COLO668 (cell line): ENCODE measurements at regions not wholly inside any gene's neighbourhood (a gene's known extent, or its start where the extent isn't known, plus 50 kb on each side); places are given as distances from the start of the nearest gene placed in this dataset.

ENCODE experiments used
- DNase-seq: peaks from one replicate; lab custom pipeline; 2025; ENCODE audit not compliant: unreplicated experiment; lab: John Stamatoyannopoulos, UW

DNA sequence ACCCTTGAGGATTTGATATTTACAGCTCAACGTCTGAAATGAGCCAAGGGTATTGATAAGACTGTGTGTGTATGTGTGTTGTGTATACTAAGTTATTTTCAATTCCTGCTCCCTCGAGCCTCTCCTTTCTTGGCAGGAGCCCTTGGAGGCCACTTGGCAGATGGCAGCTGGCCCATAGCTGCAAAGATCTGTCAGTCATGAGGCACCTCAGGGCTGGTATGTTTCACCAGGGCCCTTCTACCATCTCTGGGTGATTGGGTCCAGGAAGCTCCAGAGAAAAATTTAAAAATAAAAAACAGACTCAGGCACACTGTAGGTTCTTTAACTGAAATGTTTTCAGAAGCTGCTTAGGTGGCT is 355.7 kb downstream of the HAPSTR1 start:
- no peak for DNase-seq

DNA sequence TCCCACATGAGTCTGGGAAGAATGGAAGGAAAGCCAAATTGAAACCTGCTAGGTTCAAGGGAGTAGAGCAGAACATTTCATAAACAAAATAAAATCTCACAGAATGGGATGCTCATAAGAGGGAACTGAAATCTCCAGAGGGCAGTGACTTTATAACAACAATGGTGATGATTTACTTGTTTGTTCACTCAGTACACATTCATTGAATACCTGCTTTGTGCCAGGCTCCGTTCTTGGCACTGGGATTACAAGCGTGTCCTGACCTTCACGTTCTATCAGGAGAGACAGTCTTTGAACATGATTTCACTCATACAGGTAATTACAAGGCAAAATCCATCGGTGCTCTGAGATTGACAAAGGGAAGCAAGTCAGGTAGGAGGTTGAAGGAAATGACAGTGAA is 356.3 kb downstream of the HAPSTR1 start:
- no peak for DNase-seq

DNA sequence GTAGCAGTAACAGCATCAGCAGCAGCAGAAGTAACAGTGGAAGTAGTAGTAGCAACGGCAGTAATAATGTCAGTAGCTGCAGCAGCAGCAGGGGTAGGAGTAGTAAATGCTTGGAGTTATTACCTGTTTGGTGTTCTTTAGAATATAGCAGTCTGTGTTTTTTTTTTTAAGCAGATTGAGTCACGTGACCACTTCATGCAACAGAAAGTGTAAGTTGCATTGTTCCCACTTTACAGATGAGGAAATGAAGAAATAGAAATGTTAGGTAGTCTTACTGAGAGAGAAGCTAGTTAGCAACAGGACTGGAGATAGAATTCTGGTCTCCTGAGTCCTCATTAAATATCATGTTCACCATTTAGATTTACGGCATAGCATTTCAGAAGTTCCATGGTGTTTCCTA is 358.2 kb downstream of the HAPSTR1 start:
- no peak for DNase-seq

DNA sequence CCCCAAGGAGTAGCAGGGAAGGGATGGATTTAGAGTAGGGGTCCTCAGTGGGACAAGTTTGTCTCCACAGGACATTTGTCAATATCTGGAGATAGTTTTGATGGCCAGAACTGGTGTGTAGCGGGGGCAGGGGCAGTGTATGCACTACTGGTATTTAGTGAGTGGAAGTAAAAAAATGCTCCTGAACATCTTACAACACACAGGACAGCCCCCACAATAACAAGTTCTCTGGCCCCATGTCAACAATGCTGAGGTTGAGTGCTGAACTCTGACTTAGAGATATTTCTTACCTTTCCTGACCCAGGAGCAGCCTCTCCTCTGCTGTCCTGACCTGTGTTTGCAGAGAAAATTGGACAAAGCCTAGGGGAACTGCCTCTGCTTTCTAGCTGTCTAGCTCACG is 365.8 kb downstream of the HAPSTR1 start:
- no peak for DNase-seq

DNA sequence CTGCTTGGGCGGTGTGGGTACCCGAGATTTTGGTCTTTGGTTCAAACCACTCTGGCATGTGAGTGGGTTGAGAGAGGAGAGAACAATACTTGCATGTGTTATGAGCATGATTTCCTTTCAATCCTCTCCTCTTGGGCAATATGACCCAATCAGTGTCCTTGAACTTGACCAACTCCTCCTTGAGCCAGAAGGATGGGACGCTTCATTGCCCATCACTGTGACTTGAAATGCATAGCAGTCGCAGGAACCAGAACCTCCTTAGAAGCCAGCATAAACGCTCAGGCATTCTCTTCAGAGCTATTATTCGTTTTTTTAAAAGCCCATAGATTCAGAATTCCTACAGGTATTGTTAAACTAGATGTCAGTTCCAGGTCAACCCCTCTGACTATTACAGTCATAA is 367.4 kb downstream of the HAPSTR1 start:
- no peak for DNase-seq

DNA sequence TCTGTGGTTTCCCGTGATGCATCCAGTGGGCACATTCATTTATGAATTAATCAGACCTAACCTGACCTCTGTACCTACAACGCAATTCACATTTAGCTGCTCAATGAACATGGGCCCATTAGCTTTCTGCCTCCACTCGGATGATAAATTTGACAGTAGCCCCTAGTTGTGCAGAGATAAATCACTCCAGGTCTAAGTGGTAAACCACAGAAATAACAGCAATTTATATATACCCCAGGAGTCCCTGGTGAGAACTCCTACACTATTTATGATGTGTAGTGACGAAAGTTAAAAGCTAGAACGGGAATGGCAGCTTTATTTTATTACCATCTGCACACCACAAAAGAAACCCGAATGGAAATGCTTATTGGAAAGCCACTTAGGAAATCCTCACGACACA is 371.5 kb downstream of the HAPSTR1 start:
- DNase-seq, result no peak

DNA sequence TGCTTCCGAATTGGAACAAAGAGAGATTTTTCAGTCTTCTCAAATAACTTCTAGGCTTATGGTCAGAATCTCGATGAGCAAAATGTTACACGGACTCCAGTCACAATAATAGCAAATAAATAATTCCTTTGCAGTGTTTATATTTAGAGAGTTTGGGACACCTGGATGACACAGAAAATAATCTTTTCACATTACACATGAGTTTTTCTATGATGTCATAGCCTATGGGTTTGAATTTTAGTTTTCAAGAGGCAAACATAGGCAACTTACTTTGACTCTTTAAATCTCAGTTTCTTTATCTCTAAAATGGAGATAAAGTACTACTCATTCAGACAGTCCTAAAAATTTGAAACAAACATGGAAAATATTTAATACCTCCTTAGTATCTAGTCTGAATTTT is 372.0 kb downstream of the HAPSTR1 start:
- no peak for DNase-seq

DNA sequence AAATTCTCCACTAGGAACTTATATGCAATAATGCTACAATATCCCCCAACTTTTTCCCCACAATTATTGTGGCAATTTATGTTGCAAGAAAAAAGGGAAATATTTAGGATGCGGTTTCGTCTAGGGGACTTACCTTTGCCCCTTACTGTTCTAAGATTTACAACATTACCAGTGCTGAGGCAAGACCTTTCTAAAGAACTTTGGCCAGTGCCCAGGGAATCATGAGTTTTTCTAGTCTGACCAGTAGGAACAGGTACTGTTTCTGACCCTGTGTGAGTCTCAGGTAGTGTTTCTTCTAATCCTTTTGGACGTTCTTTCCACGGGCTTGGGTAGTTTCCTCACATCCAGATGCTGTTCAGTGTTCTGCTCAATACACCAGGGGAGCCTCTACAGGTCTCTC is 373.7 kb downstream of the HAPSTR1 start:
- no peak for DNase-seq

DNA sequence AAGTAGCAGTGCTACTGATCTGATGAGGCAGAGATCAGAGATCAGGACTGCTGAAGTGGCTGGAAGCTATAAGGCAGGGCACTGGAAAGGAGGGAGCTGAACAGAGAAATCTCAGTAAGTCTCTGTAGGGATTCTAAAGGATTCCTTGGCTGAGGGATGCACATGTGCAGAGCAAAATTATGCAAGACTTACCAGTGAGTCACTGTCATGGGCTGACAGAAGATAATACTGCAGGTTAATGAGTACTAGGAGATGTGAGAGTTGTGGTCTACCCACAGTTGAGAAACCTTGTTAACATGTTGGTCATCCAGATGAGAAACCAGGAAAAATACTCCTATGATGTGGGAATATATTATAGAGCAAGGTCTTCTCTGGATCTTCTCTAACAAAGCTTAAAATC is 378.1 kb downstream of the HAPSTR1 start:
- DNase-seq, result no peak

DNA sequence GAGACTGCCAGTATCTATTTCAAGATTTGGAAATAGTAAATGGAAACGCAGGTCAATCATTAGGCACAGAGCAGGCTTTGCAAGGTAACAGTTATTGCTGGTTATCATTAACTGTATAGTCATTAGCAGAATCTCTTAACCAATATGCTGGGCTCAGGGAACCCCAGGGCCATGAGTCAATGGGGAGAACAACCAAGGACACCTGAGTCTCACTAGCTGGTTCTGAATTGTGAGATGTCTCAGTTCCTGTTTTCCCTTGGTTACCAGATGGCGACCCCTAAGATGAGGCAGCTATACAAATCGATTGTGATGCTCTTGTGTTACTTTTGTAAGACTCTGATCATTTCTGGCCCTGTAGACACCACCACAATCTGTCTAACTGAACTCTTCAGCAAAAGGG is 385.3 kb downstream of the HAPSTR1 start:
- DNase-seq, result no peak

DNA sequence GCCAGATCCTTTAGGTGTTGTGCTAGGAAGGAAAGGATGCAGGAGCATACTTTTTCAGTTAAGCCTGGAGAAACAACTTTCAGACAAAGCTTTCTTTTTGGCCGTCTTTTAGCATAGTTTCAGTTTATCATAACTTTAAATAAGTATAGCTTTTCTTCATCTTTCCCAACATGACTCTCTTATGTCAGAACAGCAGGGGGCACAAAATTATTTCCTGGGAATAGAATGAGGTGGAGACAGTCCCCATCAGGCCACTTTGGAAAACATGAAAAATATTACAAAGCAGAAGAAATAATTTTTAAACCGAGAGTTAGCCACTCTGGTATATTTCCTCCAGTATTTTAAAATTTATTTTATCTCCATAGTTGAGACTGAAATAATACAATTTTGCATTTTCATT is 387.6 kb downstream of the HAPSTR1 start:
- DNase-seq, result no peak

DNA sequence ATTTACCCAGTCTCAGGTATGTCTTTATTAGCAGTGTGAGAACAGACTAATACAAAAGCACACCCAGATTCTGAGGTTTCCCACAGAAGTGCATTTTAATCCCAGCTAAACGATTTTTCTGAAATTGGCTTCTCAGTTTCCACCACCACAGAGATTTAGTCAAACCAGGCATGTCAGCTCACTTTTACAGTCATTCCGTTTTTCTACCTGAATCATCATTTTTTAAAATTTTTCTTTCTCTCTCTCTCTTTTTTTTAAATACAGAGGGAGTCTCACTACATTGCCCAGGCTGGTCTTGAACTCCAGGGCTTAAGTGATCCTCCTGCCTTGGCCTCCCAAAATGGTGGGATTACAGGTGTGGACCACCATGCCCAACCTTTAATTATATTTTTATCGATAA is 389.1 kb downstream of the HAPSTR1 start:
- DNase-seq, result no peak

DNA sequence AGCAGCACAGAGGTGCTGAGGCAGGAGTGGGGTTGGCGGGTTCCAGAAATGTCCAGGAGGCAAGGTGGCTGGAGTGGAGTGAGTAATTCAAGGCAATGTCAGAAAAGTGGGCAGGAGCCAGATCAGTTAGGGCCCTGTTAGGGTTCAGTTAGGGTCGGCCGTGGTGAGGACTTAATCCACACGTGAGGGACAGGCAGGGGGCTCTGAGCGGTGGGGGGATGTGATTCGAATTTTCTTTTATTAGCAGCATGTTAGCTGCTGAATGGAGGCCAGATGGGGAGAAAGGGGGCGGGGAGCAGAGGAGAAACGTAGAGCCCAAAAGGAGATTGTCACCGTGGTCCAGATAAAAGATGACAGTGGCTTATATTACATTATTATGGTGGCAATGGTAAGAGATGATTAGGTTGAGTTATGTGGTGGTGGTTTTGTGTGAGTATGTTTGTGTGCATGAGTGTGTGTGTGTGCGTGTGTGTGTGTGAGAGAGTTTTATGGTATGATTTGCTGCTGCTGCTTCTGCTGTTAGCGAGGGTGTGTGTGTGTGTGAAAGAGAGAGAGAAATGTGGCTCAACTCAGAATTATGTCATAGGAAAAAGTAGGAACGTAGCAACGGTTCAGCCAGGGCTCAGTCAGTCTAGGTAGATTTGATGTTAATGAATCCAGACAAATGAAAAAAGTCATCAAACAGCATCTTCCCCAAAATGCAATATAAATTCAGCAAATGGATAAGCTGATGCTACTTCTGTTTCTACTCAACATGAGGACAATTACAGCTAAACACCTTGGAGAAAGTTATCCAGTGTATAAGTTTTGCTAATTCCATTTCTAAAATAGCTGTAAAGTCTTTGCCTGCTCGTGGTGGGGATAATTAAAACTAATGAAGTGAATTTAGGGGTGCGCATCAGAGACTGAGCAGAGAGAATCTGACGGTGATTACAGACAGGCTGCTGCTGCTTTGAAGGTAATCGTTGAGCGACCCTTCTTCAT is 390.6 kb downstream of the HAPSTR1 start:
- DNase-seq, result no peak

DNA sequence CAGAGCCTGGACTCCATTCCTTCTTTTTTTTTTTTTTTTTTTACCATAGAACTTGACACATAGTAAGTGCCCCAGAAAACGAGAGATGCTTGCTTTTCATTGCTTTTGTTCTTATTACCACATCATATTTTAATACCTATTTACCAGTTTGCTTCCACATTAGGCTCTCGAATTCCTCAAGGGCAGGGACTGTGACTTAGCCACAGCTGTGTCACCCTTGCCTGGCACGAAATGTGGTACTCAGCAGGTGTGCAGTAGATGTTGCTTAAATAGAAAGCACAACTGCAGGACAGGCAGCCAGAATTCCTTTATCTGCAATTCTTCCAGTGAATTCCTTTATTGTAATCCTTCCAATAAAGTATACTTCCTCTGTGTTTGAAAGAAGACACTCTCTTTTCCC is 393.0 kb downstream of the HAPSTR1 start:
- no peak for DNase-seq

DNA sequence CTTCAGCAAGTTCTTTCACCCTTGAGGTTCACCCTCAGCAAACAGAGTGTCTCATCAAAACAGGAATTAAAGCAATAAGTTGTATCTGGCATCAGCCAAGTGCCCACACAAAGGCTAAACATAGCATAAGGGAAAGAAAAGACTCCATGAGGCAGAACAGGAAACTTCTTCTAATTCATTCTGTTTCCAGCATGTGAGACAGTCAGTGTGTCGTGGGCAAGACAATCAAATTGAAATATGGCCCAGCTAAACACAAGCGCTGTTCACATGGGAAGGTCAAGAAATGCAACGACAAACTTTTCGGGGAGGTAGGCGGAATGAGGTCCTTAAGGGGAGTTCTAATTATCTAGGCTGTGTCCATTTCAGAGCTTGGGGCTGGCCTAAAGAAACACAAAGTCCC is 393.4 kb downstream of the HAPSTR1 start:
- DNase-seq, result no peak

DNA sequence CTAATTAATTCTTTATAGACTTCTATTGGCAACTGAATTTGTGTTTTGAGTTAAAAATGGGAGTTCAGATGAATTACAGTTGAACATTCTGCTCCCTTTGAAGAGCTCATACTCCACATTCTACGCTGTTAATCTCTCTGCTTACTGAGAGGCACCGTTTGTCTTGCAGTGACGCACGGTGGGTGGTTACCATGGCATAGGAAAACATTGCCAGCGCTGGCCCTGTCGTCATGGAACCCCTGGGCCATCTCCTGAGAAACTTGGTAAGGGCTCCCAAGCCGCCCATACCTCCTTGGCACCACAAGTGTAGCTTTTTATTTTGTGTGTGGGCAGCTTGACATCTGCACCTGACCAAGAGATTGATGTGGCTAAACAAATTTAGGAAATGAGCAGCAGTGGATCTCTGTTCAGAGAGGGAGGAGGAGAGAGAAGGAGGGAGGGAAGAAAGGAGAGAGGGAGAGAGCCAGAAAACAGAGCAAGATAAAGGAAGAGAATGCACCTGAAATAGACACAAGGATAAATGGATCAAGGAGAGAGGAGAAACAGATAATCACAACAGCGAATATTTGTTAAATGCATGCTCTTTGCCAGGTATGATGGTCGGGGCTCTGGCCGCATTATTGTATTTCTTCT is 398.5 kb downstream of the HAPSTR1 start:
- no peak for DNase-seq

DNA sequence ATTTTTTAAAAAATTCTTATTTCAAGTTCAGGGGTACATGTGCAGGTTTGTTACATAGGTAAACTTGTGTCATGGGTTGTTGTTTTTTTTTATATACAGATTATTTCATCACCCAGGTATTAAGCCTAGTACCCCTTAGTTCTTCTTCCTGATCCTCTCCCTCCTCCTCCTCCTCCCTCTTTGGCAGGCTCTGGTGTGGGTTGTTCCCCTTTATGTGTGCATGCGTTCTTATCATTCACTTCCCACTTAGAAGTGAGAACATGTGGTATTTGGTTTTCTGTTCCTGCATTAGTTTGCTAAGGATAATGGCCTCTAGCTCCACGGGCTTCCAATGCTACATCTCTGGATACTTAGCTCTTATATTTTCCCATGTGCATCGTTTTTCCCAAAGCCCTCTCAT is 404.4 kb downstream of the HAPSTR1 start:
- DNase-seq, result no peak

DNA sequence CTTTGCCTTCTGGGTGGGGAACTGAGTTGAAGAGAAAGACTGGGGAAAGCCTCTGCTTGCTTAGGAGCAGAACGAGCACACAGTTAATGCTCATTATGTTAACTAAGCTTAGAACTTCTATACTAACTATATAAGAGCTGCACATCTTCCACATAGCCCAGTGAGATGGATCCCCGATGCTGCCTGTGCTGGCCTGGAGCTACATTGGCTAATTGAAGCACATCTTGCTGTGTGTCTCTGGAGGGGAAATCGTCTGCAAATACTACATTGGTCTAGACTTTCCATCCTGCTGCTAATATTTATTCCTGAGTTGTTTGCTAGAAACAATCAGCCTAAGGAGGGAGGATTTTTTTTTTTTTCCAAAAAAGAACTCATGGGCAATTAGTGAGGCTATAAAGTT is 406.3 kb downstream of the HAPSTR1 start:
- DNase-seq, result no peak

DNA sequence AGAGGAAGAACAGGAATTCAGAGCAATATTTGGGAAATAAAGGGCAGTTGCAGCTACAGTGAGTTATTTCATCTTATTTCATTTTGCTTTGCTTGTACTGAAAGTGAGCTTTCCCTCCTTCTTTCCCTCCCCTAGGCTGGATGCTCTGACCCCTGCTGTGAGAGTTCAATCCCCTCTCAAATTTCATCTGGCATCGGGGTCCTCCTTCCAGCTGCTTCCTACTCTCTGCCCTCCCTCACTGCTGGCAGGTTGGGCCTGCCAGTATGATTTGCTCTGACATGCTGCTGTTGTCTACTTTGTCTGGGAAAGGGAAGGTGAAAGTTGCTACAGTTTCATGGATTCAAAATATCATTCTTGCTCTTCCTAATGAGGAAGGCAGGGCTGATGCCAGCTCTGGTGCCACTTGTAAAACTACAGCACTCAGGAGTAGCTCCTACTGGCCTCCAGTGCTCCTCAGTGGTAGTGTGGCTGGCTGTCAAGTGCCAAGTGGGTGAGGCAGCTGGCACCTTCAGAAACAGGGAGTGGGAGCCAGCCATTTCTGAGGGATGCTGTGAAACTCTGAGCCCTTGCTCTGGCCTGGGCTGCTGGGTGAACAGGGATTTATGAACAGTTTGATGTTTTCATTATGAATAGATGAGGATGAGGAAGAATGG is 408.6 kb downstream of the HAPSTR1 start:
- DNase-seq, result no peak

DNA sequence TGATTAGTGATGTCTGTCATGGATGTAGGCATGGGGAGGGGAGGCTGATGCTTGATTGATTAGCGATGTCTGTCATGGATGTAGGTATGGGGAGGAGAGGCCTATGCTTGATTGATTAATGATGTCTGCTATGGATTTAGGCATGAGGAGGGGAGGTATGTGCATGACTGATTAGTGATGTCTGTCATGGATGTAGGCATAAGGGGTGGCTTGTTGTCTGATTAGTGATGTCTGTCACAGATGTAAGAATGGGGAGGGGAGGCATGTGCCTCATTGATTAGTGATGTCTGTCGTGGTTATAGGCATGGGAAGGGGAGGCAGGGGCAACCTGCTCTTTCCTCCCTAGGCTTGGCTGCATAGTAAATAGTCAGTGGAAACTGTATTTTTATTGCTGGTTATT is 409.4 kb downstream of the HAPSTR1 start:
- DNase-seq, result no peak

DNA sequence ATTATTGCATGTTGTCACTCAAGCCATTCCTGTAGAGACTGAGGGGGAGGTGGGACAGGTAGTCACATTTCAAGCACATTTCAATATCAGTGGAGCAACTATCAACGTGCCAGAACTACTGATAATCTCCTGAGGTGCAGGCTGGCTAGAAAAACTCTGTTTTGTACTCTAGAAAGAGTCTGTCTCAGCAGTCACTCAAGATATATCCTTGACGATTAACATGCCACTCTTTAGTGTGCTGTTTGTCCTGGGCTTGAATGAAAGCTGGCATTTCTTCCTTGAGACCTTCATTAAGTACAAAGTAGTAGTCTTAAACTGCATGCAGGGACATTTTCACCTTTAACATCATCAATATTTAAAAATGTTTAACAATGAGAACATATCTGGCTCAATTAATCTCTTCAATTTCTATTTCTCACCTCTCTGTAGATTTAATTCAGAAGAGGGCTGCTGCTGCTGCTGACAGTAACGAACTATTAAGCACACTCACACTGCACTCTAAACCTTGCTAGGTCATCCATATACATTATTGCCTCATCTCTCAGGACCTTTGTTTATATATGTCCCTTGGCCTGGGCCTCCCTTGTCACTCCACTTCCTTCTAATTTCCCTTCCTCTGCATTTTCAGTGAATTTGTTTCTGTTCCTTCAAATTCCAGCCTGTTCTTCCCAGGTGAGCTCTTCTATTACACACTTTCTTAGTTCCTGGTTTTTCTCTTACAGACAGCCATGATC is 412.0 kb downstream of the HAPSTR1 start:
- no peak for DNase-seq
